Thyroid gland (tissue), 4 donors: ENCODE measurements at regions not wholly inside any gene's neighbourhood (a gene's known extent, or its start where the extent isn't known, plus 50 kb on each side); places are given as distances from the start of the nearest gene placed in this dataset.

Experiments
- DNase-seq, 2 donors: peaks; one replicate each; pipeline ENCODE4 v3.0.0-alpha.2; 2019
- H3K27ac ChIP-seq, 3 donors: fragments of 200-600 bp; sonication (generic); 1 replicate in 2 of 3; 2 replicates in 1 of 3; pipeline ENCODE4 v1.5.1; 2016 to 2019; ENCODE audit warnings: mild to moderate bottlenecking in 1 of 3, moderate library complexity in 1 of 3
- H3K27me3 ChIP-seq: fragments of 200-600 bp; sonication (generic); one replicate; pipeline ENCODE4 v1.5.1; 2019
- H3K36me3 ChIP-seq, 2 donors: fragments of 200-600 bp; sonication (generic); one replicate each; pipeline ENCODE4 v1.5.1; 2016 to 2019
- H3K4me1 ChIP-seq, 2 donors: fragments of 200-600 bp; sonication (generic); one replicate each; pipeline ENCODE4 v1.5.1; 2017 to 2019
- H3K4me3 ChIP-seq, 3 donors: fragments of 200-600 bp; sonication (generic); replicated peaks in 1 of 3; 1 replicate in 2 of 3; 2 replicates in 1 of 3; pipeline ENCODE4 v1.5.1; 2016; ENCODE audit warnings: mild to moderate bottlenecking in 1 of 3
- H3K9me3 ChIP-seq: fragments of 200-600 bp; sonication (generic); one replicate; pipeline ENCODE4 v1.5.1; 2017
- POLR2A ChIP-seq, 2 donors: fragments of 450-650 bp; IDR thresholded peaks; one replicate each; pipeline ENCODE4 v1.6.1; 2017; ENCODE audit warnings: antibody characterized with exemption in 2 of 2, mild to moderate bottlenecking in 2 of 2, moderate library complexity in 1 of 2
- WGBS, 2 donors: methylation state at CpG; one replicate each; pipeline ENCODE4 v1.1.5; 2017; 5-methylcytosine and 5-hydroxymethylcytosine counted together
- intact Hi-C: fragments of 100-400 bp; cut with DNase I; formaldehyde crosslinking; loops from one replicate; pipeline ENCODE4 v1.15.1; 2023
- TF ChIP-seq, protein P1 (sequence below), 6 experiments: fragments of 200-600 bp in 3 of 6; fragments of 450-650 bp in 3 of 6; sonication (generic) in 3 of 6; IDR thresholded peaks; one replicate each; pipeline ENCODE4 v1.5.1; 2016 to 2019; ENCODE audit warnings: antibody characterized with exemption in 6 of 6, mild to moderate bottlenecking in 2 of 6, inconsistent platforms in 1 of 6, moderate library complexity in 1 of 6

DNA sequence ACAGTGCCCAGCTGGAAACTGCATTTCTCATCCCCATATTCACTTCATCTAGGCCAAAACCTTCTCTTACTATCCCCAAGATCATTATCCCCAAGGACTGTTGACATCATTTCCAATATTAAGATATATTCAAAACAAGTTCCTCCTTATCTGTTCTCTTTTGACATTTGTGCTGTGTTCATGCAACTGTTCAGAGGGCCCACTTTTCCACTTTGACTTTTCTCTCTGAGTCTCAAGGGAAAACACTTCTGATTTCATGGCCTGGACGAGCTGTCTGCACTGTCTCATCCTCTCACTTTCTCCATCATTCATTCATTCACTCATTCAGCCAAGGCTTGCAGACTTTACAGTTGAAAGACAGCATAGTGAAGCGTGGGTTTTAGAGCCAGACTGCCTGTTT, 173.7 kb upstream of the DAPK1 start:
- no peaks in the 10 kb centered on the region for H3K27me3 ChIP-seq
- no peak overlapping the region for H3K27ac ChIP-seq
- no peak for TF ChIP-seq POLR2A (IDR thresholded peaks at IDR 0.05)
- TF ChIP-seq, protein P1, sequence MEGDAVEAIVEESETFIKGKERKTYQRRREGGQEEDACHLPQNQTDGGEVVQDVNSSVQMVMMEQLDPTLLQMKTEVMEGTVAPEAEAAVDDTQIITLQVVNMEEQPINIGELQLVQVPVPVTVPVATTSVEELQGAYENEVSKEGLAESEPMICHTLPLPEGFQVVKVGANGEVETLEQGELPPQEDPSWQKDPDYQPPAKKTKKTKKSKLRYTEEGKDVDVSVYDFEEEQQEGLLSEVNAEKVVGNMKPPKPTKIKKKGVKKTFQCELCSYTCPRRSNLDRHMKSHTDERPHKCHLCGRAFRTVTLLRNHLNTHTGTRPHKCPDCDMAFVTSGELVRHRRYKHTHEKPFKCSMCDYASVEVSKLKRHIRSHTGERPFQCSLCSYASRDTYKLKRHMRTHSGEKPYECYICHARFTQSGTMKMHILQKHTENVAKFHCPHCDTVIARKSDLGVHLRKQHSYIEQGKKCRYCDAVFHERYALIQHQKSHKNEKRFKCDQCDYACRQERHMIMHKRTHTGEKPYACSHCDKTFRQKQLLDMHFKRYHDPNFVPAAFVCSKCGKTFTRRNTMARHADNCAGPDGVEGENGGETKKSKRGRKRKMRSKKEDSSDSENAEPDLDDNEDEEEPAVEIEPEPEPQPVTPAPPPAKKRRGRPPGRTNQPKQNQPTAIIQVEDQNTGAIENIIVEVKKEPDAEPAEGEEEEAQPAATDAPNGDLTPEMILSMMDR (IDR thresholded peaks at IDR 0.05): no peak
- H3K4me1 ChIP-seq: no peaks in the 10 kb centered on the region
- intact Hi-C loops: loop anchor here (5.0 to 10.0 kb wide), 2 partner anchors 837 to 889 kb away; no protein-coding TSS in a partner anchor
- H3K4me3 ChIP-seq: no peak overlapping the region
- no peak for DNase-seq
- no peaks in the 10 kb centered on the region for H3K36me3 ChIP-seq
- 83 to 88% methylated on average over 2 of the region's 2 CpGs for WGBS, 2 donors
- H3K9me3 ChIP-seq: no peaks in the 10 kb centered on the region

DNA sequence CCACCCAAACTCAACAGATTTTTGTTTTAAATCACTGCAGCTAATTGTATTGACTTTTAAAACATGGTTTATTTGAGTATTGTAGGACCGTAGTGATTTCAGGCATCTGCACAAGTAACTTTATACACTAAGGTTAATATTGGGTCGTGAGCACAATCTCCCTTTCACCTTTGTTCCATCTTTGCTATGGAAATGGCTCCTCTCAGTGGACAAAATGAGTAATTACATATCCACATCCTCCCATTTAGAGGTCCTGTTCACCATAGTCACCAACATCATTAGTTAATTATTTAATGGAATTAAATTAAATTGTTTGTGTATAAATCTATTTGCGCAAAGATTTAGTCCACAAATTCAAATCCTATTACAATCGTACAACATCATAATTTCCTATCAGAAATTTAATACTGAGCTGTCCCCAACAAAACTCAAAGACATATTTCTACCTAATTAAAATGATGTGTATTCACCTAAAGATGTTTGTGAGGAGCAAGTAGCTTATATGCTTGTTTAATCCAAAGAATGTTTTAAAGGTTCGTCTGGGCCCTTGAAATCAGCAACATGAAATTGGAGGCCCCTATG, 173.0 kb upstream of the DAPK1 start:
- intact Hi-C loops: loop anchor here (5.0 to 10.0 kb wide), 2 partner anchors 837 to 890 kb away; no protein-coding TSS in a partner anchor
- Histone ChIP-seq H3K4me1 (no peaks in the 10 kb centered on the region), H3K4me3 (no peak overlapping the region), H3K27me3 (no peaks in the 10 kb centered on the region), H3K27ac (no peak overlapping the region), H3K9me3 (no peaks in the 10 kb centered on the region), H3K36me3 (no peaks in the 10 kb centered on the region)
- no peak for DNase-seq
- 0 to 2% methylated on average over 5 of the region's 5 CpGs for WGBS, 2 donors
- TF ChIP-seq, protein P1 (IDR thresholded peaks at IDR 0.05): peak; percentile 57 to 93 (median 80)
- no peak for TF ChIP-seq POLR2A (IDR thresholded peaks at IDR 0.05)

DNA sequence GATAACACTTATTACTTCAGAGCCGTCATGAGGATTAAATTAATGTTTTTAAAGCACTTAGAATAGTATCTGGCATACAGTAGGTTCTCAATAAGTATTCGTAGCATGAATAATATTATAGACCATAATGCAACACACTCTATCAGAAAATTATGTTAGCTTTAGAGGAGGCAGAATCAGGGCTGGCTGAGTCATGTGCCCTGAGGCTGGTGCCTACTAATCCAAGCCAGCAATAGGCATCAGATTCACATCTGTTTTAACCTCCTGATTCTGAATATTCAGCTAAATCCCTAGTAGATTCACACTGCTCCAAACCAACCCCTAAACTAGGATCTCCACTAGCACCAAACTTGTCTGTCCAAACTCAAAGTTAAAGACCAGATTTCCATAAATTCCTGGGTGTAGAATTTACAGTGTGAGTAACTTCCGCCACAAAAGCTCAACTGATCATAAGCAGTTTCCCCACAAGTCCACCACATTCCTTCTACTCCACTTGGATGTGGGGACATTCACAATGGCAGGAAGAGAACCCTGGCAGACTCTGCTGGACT, 170.0 kb upstream of the DAPK1 start:
- 84 to 90% methylated on average over 3 of the region's 3 CpGs for WGBS, 2 donors
- TF ChIP-seq, protein P1 (IDR thresholded peaks at IDR 0.05): no peak
- TF ChIP-seq POLR2A (IDR thresholded peaks at IDR 0.05): no peak

DNA sequence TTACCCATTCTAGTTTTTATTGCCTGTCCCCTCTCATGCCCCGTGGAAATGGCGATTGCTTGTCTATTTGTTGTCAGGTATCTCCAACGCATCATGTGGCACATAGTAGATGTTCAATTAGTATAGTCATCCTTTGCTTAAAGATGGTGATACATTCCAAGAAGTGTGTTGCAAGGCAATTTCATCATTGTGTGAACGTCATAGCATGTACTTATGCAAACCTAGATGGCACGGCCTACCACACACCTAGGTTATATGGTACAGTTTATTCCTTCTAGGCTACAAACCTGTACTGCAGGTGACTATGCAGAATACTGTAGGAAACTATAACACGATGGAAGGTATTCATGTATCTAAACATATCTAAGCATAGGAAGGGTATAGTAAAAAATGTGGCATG, 163.9 kb upstream of the DAPK1 start:
- Histone ChIP-seq H3K4me3 (no peak overlapping the region), H3K9me3 (no peaks in the 10 kb centered on the region), H3K27me3 (no peaks in the 10 kb centered on the region), H3K27ac (no peak overlapping the region), H3K4me1 (peaks cover 0 to 8% of the 10 kb centered on the region in 2 donors), H3K36me3 (no peaks in the 10 kb centered on the region)
- DNase-seq: no peak
- TF ChIP-seq, protein P1 (IDR thresholded peaks at IDR 0.05): no peak
- TF ChIP-seq POLR2A (IDR thresholded peaks at IDR 0.05): no peak
- 91 to 95% methylated on average over 6 of the region's 6 CpGs for WGBS, 2 donors
- intact Hi-C loops: no loop called here

More for the DNA sequence above, 170.0 kb upstream of the DAPK1 start:
- H3K36me3 ChIP-seq: no peaks in the 10 kb centered on the region
- intact Hi-C loops: loop anchor here (10.0 kb wide), 1 partner anchor 893 kb away; no protein-coding TSS in a partner anchor
- no peaks in the 10 kb centered on the region for H3K27me3 ChIP-seq
- no peak for DNase-seq
- H3K27ac ChIP-seq: no peak overlapping the region
- H3K4me3 ChIP-seq: no peak overlapping the region
- H3K4me1 ChIP-seq: no peaks in the 10 kb centered on the region
- H3K9me3 ChIP-seq: no peaks in the 10 kb centered on the region

DNA sequence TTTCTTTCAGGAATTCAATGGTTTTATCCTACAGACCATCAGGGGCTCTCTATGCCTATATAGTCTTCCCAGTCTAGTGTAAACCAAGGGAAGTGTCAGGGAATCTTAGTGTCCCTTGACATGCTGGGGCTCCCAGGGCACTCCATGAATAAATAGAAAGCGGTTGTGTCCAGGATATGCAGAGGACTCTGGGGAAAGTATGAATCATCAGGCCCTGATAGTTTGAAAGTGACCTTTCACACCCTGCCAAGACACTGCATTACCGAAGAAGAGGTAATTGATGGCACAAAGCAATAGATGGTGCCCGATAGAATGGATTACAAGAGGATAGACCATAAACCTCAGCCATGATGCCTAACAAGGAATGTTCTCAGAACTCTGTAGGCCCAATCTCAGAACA, 163.3 kb upstream of the DAPK1 start:
- Histone ChIP-seq H3K4me3 (no peak overlapping the region), H3K27ac (no peak overlapping the region), H3K36me3 (no peaks in the 10 kb centered on the region), H3K27me3 (no peaks in the 10 kb centered on the region), H3K4me1 (peaks cover 0 to 8% of the 10 kb centered on the region in 2 donors), H3K9me3 (no peaks in the 10 kb centered on the region)
- 77 to 91% methylated on average over 3 of the region's 3 CpGs for WGBS, 2 donors
- no peak for DNase-seq
- TF ChIP-seq, protein P1 (IDR thresholded peaks at IDR 0.05): no peak
- TF ChIP-seq POLR2A (IDR thresholded peaks at IDR 0.05): no peak
- intact Hi-C loops: no loop called here
